ENCODE measurements at regions not wholly inside any gene's neighbourhood (a gene's known extent, or its start where the extent isn't known, plus 50 kb on each side); places are given as distances from the start of the nearest gene placed in this dataset.

- TF ChIP-seq CTCF (IDR thresholded peaks at IDR 0.05) = no peak
- TF ChIP-seq POLR2A (IDR thresholded peaks at IDR 0.05) = no peak
Measured at GRCh38 chr6:27141529-27142015, 105.9 kb upstream of the PRSS16 start.

Measured in uterus (tissue), 2 donors.